ENCODE measurements at regions not wholly inside any gene's neighbourhood (a gene's known extent, or its start where the extent isn't known, plus 50 kb on each side); places are given as distances from the start of the nearest gene placed in this dataset.

- Histone ChIP-seq H3K27me3 (replicated peaks; ENCODE audit: insufficient read depth, low read length) (peaks cover 31% of the 10 kb centered on the region; the same call in 1 of the 2 replicates), H3K27ac (ENCODE audit: low read length) (no peak overlapping the region)
Observed at GRCh38 chr20:61127311-61128039, 124.6 kb upstream of the CDH4 start.

GRCh38 chr20:61128701-61129269 lies 123.3 kb upstream of the CDH4 start:
- no peaks in the 10 kb centered on the region for H4K20me1 ChIP-seq (ENCODE audit: insufficient read depth, low read length)
- no peak overlapping the region for H2AFZ ChIP-seq (ENCODE audit: low read length)
- no peak overlapping the region for H3K27ac ChIP-seq (ENCODE audit: low read length)
- no peaks in the 10 kb centered on the region for H3K79me2 ChIP-seq (ENCODE audit: low read length)
- TF ChIP-seq CTCF (IDR thresholded peaks at IDR 0.05; ENCODE audit: low read length) (no peak), EZH2 (optimal IDR thresholded peaks at IDR 0.05; ENCODE audit: low read depth, low read length) (no peak), EZH2phosphoT487 (IDR thresholded peaks at IDR 0.05; ENCODE audit: low read length) (no peak)
- H3K36me3 ChIP-seq (replicated peaks; ENCODE audit: insufficient read depth, low read length) = no peaks in the 10 kb centered on the region
- H3F3A ChIP-seq (ENCODE audit: insufficient read depth, low read length) = no peaks in the 10 kb centered on the region
- H3K4me3 ChIP-seq (ENCODE audit: low read length) = no peak overlapping the region
- no peak overlapping the region for H3K4me2 ChIP-seq (ENCODE audit: low read depth, low read length)
- H3K9me3 ChIP-seq (replicated peaks; ENCODE audit: insufficient read depth, low read length) = no peaks in the 10 kb centered on the region
- H3K27me3 ChIP-seq (replicated peaks; ENCODE audit: insufficient read depth, low read length) = peaks cover 31% of the 10 kb centered on the region; the same call in 1 of the 2 replicates
- no peak overlapping the region for H3K9ac ChIP-seq (ENCODE audit: low read length)
- H3K9me2 ChIP-seq (replicated peaks; ENCODE audit: insufficient read depth, low read length) = no peaks in the 10 kb centered on the region
- DNase-seq = no peak
- H3K4me1 ChIP-seq (ENCODE audit: low read length) = no peaks in the 10 kb centered on the region

More at GRCh38 chr20:61127311-61128039, 124.6 kb upstream of the CDH4 start:
- Histone ChIP-seq H3K36me3 (replicated peaks; ENCODE audit: insufficient read depth, low read length) (no peaks in the 10 kb centered on the region), H3K4me2 (ENCODE audit: low read depth, low read length) (no peak overlapping the region), H3K4me3 (ENCODE audit: low read length) (no peak overlapping the region), H3K79me2 (ENCODE audit: low read length) (no peaks in the 10 kb centered on the region), H3K4me1 (ENCODE audit: low read length) (no peaks in the 10 kb centered on the region), H4K20me1 (ENCODE audit: insufficient read depth, low read length) (no peaks in the 10 kb centered on the region), H3K9ac (ENCODE audit: low read length) (no peak overlapping the region), H3K9me2 (replicated peaks; ENCODE audit: insufficient read depth, low read length) (no peaks in the 10 kb centered on the region), H2AFZ (ENCODE audit: low read length) (no peak overlapping the region), H3F3A (ENCODE audit: insufficient read depth, low read length) (no peaks in the 10 kb centered on the region), H3K9me3 (replicated peaks; ENCODE audit: insufficient read depth, low read length) (no peaks in the 10 kb centered on the region)
- no peak for DNase-seq
- TF ChIP-seq EZH2phosphoT487 (IDR thresholded peaks at IDR 0.05; ENCODE audit: low read length) (no peak), CTCF (IDR thresholded peaks at IDR 0.05; ENCODE audit: low read length) (no peak), EZH2 (optimal IDR thresholded peaks at IDR 0.05; ENCODE audit: low read depth, low read length) (no peak)

- Histone ChIP-seq H3K9me2 (replicated peaks; ENCODE audit: insufficient read depth, low read length) (no peaks in the 10 kb centered on the region), H3K4me2 (ENCODE audit: low read depth, low read length) (no peak overlapping the region), H3K79me2 (ENCODE audit: low read length) (no peaks in the 10 kb centered on the region), H4K20me1 (ENCODE audit: insufficient read depth, low read length) (no peaks in the 10 kb centered on the region), H3K27me3 (replicated peaks; ENCODE audit: insufficient read depth, low read length) (peaks cover 35% of the 10 kb centered on the region), H3K9ac (ENCODE audit: low read length) (no peak overlapping the region), H3K36me3 (replicated peaks; ENCODE audit: insufficient read depth, low read length) (no peaks in the 10 kb centered on the region), H2AFZ (ENCODE audit: low read length) (no peak overlapping the region), H3K4me3 (ENCODE audit: low read length) (no peak overlapping the region), H3K9me3 (replicated peaks; ENCODE audit: insufficient read depth, low read length) (no peaks in the 10 kb centered on the region), H3F3A (ENCODE audit: insufficient read depth, low read length) (no peaks in the 10 kb centered on the region), H3K4me1 (ENCODE audit: low read length) (no peaks in the 10 kb centered on the region), H3K27ac (ENCODE audit: low read length) (no peak overlapping the region)
- no peak for DNase-seq
- no peak for TF ChIP-seq CTCF (IDR thresholded peaks at IDR 0.05; ENCODE audit: low read length)
- no peak for TF ChIP-seq EZH2phosphoT487 (IDR thresholded peaks at IDR 0.05; ENCODE audit: low read length)
- no peak for TF ChIP-seq EZH2 (optimal IDR thresholded peaks at IDR 0.05; ENCODE audit: low read depth, low read length)
Observed at GRCh38 chr20:61129311-61129710, 122.8 kb upstream of the CDH4 start.
